HPDE6-E6E7 (cell line): ENCODE measurements at regions not wholly inside any gene's neighbourhood (a gene's known extent, or its start where the extent isn't known, plus 50 kb on each side); places are given as distances from the start of the nearest gene placed in this dataset.

Source experiments
- DNase-seq: peaks from one replicate; pipeline ENCODE4 v3.0.0; 2011; ENCODE audit warnings: missing footprints; ENCODE audit errors: extremely low spot score

- DNase-seq: no peak
Observed at GRCh38 chr1:38577937-38578270, 281.7 kb downstream of the RRAGC start.

- DNase-seq: no peak
Observed at GRCh38 chr1:38577385-38577784, 282.2 kb downstream of the RRAGC start.

- no peak for DNase-seq
Observed at GRCh38 chr1:38576241-38576640, 283.3 kb downstream of the RRAGC start.

DNA sequence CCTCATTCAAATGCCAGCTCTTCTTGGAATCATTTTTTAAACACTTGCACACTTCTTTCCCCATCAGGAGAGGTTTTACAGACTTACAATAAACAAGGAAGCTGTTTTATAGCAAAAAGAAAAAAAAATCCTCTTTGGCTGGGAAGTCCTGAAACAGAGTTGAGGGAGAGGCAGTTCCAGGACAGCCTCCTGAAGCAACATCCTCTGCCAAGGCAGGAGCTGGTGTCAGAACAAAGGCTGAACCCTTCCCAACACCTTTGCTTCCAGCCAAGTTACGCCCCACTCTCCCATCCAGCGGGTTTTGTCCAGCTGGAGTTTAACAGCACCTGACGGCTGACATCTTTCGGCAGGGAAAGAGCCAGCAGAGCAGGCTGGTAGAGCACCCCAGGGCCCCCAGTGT lies 287.8 kb downstream of the RRAGC start:
- DNase-seq: no peak

GRCh38 chr1:38570657-38570975 lies 289.0 kb downstream of the RRAGC start:
- no peak for DNase-seq

GRCh38 chr1:38569932-38570656 lies 289.5 kb downstream of the RRAGC start:
- DNase-seq: no peak

- no peak for DNase-seq
Observed at GRCh38 chr1:38568061-38568857, 291.3 kb downstream of the RRAGC start.

GRCh38 chr1:38567401-38567800 lies 292.2 kb downstream of the RRAGC start:
- no peak for DNase-seq

- DNase-seq: no peak
Observed at GRCh38 chr1:38565020-38565491, 294.5 kb downstream of the RRAGC start.

DNA sequence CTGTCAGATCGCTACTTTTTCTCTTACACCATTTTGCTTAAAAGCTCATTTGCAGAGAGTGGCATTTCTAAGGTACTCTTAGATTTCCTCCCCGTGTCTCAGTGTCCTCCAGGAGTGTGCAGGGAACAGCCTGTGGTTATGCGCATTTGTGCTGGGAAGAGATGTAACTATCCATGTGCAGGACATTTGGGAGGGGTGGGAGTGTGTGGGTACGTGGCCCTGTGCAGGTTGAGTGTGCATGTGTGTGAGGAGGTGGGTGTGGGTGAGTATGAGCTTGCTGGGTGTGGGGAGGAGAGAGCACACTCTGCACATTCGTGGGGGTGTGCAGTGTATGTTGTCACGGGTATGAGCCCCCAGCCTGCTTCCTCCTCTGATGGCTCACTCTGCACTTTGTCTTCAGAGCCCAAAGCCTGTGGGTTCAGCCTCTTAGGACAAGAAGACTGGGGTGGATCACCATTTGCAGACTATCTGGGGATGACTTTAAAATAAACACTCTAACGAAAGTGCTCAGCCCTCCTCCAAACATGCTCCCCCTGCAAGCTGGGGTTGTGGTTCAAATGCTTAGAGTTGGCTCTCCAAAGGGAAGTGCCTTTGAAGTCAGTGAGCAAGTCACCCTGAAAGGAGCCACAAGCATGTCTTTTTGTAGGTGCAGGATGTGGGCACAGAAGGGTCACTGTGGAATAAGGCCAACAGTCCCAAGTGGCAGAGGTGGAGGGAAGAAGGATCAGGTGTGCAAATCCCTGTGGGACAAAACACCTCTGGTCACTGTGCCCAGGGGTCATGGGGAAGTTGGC lies 295.4 kb downstream of the RRAGC start:
- DNase-seq: no peak

GRCh38 chr1:38561725-38562124 lies 297.8 kb downstream of the RRAGC start:
- DNase-seq: no peak

DNA sequence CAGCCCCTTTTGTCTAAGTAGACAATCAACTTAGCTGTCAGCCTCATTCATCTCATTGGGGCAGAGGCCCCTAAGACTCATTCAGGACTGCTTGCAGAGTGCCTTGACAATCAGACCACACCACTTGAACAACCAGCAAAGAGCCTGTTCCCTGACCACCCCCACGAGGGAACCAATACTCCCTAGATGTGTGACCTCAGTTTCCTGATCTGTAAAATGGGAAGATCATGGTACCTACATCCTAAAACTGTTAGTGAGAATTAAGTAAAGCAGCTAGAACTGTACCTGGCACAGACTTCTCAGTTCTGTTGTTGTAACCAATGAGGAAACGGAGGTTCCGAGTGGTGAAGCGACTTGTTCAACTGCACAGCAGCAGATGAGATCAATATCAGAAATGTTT lies 298.5 kb downstream of the RRAGC start:
- no peak for DNase-seq

DNA sequence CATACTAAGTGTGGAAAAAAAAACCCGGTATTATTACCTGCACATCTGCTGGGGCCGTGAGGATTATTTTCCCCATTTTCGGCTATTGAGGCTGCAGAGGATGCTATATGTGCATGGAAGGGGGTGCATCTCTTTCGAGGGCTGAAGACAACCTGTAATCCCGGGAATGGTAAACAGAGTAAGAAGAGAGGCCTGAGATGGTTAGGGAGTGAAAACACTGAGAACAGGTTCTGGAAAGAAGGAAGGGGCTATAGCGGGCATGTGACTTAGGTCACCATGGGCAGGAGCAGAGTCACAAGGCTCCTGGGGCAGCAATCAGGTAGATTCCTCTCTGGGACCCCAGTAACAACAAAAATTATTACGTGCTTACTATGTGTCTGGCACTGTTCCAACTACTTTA lies 299.1 kb downstream of the RRAGC start:
- no peak for DNase-seq

DNA sequence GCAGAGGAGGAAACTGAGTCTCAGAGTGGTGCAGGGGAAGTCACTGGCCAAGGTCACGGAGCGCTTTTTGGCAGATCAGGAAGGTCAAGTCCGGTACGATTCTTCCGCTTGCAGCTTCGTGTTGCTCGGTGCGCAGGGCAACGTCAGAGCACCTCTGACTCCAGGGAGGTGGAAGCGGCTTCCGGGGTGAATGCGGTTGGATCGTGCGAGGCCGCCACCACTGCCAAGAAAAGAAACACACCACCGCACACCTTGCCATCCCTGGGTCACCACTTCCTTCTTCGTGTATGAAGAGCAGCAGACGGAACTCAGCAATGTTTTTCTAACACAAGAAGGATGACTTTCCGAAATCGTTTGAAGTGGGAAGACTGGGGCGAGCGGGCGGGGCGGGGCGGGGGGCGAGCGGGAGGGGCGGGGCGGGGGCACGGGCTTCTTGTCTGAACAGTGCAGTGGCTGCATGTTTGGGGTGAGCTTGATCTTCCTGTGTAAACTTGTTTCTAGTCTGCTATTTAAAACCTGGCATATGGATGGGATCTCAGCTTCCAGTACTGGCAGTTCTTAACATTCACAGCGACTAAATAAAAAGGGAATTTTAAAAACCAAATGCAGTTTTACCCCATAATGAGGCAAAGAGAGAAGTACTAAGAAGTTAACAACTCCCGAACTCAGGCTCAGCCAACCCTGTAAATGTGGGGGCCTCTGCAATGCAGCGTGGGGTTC lies 300.0 kb downstream of the RRAGC start:
- DNase-seq: no peak

GRCh38 chr1:38558500-38559445 lies 300.8 kb downstream of the RRAGC start:
- DNase-seq: no peak

DNA sequence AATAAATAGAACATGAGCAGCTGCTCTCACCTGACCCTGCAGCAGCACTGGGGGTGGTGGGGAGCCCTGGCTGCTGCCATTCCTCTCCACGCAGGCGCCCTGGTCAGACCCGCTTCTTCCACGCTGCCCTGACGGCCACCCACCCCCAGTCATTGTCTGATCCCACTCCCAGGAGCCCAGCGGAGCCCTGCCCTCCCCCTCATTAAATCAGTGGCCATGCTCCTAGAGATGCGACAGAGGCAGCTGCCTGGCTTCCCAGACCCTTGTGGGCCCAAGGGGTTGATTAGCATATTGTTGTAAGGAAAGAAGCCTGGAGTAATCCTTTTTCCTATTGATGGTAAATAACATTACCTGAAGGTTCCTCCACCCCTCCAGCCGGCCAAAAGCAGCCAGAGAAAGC lies 301.5 kb downstream of the RRAGC start:
- no peak for DNase-seq

DNA sequence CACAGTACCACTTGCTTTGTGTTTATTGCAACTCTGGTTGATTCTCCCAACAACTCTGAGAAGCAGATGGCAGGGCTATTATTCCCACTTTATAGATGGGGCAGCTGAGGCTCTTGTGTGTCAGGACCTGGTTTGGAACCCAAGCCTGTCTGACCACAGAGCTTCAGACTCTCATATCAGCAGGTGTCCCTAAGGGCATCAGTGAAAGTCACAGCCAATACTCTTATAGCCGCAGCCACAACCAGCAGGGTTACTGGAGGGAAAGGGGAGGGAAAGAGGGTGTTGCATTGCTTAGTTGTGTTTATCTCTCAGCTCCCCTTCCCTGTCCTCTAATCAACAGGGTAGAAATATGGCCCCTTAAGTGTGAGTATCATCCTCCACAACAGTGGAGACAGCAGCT lies 304.0 kb downstream of the RRAGC start:
- no peak for DNase-seq

DNA sequence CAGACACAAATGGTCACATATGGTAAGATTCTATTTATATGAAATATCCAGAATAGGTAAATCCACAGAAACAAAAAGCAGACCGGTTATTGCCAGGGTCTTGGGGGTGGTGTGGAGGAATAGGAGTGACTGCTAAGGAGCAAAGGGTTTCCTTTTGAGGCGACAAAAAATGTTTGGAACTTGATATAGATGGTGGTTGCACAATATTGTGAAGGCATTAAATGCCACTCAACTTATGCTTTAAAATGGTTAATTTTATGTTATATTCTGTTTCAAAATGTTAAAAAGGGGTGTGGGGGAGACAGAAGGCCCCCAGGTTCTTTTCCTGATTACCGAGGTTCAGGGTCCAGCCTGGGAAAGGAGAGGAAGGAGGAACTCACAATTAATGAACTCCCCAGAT lies 304.4 kb downstream of the RRAGC start:
- DNase-seq: no peak

- no peak for DNase-seq
Observed at GRCh38 chr1:38551318-38552307, 308.0 kb downstream of the RRAGC start.

- DNase-seq: no peak
Observed at GRCh38 chr1:38549191-38549590, 310.4 kb downstream of the RRAGC start.
